G401.6 (cell line): ENCODE measurements at regions not wholly inside any gene's neighbourhood (a gene's known extent, or its start where the extent isn't known, plus 50 kb on each side); places are given as distances from the start of the nearest gene placed in this dataset.
A peak's percentile ranks its signal among the peaks of the same experiment; 100 is the strongest.
"Not testable (repeated sequence)": the region's sequence is repeated elsewhere in the genome, so short reads cannot be mapped to it uniquely, and the experiment has no call there.

Experiments used
- FAIRE-seq: peaks from 2 replicates; lab custom pipeline; 2012; peaks lifted over from hg19 to GRCh38; lab: Jason Lieb, UNC

GRCh38 chr6:58097251-58097650, 779.8 kb downstream of the PRIM2 start:
- not testable (repeated sequence) for FAIRE-seq

GRCh38 chr6:58113960-58114359, 796.5 kb downstream of the PRIM2 start:
- no peak for FAIRE-seq

- FAIRE-seq: not testable (repeated sequence)
Observed at GRCh38 chr6:58117162-58117561, 799.7 kb downstream of the PRIM2 start.

DNA sequence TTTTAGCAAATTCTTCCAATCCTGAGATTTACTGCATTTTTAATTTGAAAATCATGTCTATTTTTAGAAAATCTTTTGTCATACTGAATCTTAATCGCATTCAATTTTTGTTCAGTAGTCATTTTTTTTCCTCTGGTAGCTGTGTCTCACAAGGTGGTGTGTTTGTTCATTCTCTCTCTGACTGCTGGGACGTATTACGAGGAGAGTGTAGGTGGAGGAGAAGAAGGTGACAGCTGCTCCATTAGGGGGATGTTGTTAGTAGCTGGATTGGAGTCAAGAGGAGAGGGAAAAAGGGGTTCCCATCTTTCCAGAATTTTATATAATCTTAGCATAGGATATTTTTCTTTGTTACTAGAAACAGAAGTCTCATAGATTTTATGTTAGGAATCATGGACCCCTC, 804.2 kb downstream of the PRIM2 start:
- not testable (repeated sequence) for FAIRE-seq

- not testable (repeated sequence) for FAIRE-seq
Observed at GRCh38 chr6:58123770-58124169, 806.3 kb downstream of the PRIM2 start.

DNA sequence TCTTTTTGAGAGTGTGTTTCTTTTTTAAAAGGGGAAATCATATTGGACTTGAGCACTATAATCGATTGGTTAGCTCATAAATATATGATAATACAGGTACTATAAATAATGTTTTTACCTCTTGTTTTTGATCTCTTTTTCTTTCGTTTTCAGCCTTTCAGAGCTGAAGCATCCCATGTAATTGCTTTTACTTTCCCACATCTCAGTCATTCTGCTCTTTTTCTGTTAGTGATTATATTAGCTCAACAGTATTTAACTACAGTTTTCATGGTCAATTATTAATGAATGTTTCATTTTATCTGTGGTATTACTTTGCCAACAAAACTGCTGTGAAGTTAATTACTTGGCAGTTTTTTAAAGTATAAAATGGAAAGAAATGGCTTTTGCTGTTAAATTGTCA, 811.1 kb downstream of the PRIM2 start:
- FAIRE-seq: peak; percentile 27

- not testable (repeated sequence) for FAIRE-seq
Observed at GRCh38 chr6:58129098-58129497, 811.7 kb downstream of the PRIM2 start.

DNA sequence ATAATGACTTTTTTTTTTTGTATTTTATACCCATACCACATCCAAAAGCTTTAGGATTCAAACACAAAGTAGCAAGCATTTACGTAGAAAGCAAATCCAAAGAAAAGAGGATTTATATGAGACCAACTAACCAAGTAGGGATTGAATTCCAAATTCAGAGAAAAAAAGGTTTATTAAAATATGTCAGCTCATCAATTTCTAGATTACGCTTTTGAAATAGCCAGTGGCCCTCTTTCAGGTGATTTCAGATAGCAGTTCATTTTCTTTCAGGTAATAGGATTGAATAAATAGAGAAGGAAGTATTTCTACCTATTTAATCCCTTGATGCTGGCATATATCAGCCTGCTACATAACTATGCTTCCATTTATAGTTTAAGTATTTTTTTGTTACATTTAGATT, 822.3 kb downstream of the PRIM2 start:
- FAIRE-seq: not testable (repeated sequence)

DNA sequence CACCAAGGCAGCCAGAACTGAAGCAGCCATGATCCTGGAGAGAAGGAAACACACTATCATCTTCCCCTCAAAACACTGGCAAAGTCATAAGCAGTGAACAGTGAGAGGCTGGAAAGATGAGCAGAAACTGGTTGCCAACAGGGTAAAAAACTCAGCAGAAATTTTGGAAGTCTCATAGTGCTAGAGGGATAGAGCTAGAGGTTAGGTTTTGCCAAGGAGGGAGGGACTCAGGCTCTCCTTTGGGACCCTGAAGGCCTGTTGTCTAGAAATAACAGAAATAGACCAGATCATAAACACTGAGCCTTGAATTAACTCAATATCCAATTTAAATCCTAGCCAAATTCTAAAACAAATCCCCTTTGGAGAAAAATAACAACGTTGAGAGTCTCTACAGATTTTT, 853.6 kb downstream of the PRIM2 start:
- not testable (repeated sequence) for FAIRE-seq

DNA sequence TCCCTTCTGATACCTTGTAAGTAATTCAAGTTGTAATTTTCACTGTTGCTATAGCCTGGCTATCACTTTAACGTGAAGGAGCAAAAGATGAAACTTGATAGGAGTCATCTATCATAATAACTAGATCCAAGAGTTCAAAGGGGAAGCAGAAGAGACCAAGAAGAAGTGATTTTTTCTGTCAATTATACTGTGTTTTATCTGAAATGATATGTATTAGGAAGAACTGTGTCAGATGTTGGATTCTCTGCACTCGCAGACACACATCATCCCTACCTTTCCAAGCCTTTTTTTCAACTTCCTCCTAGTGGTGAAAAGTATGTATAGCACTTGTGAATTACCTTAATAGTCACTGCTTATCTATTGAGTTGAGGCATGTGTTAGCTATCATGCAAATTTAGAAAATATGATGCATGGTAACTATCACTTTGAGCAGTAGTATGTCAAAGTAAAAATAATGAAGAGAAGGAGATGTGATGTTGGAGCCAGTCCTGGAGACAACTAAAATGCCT, 864.2 kb downstream of the PRIM2 start:
- FAIRE-seq: peak; percentile 58

- FAIRE-seq: not testable (repeated sequence)
Observed at GRCh38 chr6:58185300-58185699, 867.9 kb downstream of the PRIM2 start.

DNA sequence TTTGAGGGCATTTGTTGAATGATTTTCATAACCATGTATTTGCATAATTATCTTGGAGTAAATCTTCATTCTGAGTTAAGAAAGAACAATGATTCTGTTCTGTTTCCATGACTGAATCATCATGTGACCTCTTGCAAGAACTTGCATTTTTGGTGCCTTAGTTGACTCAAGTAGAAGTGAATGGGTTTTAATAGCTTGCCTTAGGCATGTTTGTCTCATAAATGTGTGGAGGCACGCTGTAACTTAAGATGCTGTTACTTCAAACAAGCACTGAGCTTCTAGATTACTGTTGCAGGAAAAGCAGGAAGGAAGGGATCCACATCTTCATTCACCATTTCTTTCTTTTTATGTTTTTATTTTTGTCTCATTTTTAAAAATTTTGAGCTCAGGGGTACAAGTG, 875.8 kb downstream of the PRIM2 start:
- FAIRE-seq: not testable (repeated sequence)

DNA sequence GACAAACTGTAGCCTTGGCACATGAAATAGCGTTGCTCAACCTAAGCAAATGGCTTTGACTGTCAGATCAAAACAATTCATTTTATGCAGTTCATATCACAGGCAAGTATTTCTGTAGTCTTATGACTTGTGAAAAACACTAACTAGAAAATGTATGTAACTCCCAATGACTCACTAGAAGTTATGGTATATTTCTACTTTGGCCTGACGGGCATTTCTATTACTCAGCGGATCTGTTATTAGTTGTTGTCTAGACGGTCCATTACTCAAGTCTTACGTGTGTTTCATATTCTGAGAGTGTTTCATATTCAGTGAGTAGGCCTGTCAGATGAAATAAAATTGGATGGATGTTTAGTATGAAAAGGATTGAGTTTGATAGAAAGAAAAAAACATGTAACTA, 880.9 kb downstream of the PRIM2 start:
- FAIRE-seq: no peak

DNA sequence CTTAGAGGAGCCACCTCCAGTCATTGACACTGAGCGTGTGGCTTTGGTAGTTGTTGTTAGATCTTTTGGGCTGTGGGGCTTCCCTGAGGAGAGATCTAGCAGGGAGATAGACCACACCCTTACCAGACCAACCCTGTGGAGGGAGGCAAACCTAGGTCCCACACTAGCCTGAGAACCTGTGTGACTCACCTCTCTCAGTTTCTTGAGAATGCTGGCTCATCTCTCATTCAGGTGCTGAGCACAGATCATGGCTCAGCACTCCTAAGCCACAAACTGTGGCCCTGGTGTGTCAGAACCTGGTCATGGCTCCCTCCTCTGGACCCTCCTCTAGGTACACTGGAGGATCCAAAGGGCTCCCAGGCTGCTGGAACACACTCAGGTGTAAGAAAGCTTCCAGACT, 919.7 kb downstream of the PRIM2 start:
- not testable (repeated sequence) for FAIRE-seq

DNA sequence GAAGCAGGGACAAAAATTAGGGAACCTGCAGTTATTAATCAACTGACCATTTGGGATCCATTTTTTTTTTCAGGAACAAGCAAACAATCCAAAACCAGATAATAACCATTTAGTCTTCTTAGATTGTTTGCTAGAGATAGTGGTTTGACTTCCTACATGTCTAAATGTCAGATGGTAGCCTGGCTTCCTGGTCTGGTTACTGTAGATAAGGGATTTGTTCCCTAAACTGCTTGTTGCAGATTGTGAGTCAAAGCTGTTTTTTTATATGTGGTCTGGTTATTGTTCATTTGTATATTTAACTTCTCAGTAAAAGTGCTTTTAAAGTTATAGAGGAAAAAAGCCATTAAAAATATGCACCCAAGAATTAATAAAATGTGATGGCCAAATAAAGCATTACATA, 921.0 kb downstream of the PRIM2 start:
- FAIRE-seq: not testable (repeated sequence)

DNA sequence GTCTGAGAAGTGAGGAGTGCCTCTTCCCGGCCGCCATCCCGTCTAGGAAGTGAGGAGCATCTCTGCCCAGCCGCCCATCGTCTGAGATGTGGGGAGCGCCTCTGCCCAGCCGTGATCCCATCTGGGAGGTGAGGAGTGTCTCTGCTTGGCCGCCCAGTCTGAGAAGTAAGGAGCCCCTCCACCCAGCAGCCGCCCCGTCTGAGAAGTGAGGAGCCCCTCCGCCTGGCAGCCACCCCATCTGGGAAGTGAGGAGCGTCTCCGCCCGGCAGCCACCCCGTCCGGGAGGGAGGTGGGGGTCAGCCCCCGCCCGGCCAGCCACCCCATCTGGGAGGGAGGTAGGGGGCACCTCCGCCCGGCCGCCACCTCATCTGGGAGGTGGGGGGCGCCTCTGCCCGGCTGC, 940.2 kb downstream of the PRIM2 start:
- not testable (repeated sequence) for FAIRE-seq

- no peak for FAIRE-seq
Observed at GRCh38 chr6:58290177-58290576, 972.7 kb downstream of the PRIM2 start.

DNA sequence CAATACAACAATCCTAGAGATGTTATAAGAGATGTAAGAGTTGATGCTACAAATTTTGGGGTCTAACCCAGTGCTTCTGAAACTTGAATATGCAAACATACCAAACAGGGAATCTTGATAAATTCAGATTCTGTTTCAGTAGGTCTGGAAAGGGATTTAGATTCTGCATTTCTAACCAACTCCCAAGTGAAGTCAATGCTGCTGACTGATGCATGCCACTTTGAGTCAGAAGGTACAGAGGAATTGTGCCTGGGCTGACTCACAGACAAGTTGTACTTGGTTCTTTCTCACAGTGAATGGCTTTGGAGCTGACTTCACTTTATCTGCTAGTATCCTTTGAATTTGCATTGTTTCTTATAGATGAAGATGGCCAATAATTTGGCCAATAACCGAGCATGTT, 973.9 kb downstream of the PRIM2 start:
- FAIRE-seq: not testable (repeated sequence)

- not testable (repeated sequence) for FAIRE-seq
Observed at GRCh38 chr6:58307901-58308300, 990.5 kb downstream of the PRIM2 start.

GRCh38 chr6:58332108-58332507, 1014.7 kb downstream of the PRIM2 start:
- not testable (repeated sequence) for FAIRE-seq

DNA sequence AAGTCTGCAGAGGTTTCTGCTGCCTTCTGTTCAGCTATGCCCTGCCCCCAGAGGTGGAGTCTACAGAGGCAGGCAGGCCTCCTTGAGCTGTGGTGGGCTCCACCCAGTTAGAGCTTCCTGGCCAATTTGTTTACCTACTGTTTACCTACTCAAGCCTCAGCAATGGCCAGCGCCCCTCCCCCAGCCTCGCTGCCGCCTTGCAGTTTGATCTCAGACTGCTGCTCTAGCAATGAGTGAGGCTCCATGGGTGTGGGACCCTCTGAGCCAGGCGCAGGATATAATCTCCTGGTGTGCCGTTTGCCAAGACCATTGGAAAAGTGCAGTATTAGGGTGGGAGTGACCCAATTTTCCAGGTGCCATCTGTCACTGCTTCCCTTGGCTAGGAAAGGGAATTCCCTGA, 1024.9 kb downstream of the PRIM2 start:
- FAIRE-seq: not testable (repeated sequence)

DNA sequence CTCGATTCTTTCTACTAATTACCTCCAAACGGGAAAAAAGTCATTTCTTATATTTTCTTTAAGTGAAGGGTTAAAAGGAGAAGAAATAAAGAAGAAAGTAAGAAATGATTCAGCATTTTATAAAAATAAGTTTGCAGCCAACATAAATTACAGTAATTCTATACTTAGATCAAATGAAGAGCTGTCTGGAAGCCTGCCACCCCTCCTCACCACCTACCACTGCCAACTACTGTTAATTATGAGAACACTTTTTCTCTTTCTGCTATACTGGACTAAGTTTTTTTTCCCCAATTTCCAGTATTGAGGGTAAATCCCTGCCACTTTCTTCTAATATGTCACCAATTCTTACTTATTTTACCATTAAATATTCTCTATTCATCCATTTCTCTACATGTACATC, 1030.1 kb downstream of the PRIM2 start:
- FAIRE-seq: not testable (repeated sequence)

GRCh38 chr6:58351619-58352018, 1034.2 kb downstream of the PRIM2 start:
- FAIRE-seq: not testable (repeated sequence)

DNA sequence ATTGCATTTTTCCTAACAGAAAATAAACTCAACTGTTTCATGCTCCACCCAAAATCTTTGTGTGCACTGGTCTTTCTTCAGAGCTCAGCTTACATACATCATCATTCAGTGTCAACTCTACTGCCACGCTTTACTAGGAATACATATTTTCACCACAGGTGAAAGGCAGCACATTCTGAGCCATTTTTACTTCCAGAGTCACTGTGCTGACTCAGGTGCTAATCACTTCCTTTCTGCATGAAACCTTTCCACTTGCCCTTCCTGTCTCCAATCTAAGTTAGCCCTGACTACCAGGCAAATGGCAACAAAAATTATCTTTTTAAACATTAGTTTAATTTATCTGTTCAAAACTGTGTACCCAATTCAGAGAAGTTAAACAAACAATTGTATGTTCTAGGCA, 1041.0 kb downstream of the PRIM2 start:
- FAIRE-seq: not testable (repeated sequence)

DNA sequence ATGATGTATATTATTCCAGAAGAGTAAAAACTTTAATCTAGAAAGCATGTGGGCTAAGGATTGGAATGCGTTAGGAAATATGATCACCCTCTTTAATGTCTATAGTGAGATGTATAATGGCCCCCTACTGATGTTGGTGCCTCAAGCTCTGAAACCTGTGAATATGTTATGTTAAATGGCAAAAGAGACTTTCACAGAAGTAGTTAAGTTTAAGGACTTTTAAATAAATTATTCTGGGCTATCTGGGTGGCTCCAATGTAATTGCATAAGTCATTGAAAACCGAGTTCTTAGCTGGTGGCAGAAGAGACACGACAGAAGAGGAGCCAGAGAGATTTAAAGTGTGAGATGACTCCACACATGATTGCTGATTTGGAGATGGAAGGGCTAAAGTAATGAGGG, 1048.4 kb downstream of the PRIM2 start:
- not testable (repeated sequence) for FAIRE-seq
